ENCODE measurements at regions not wholly inside any gene's neighbourhood (a gene's known extent, or its start where the extent isn't known, plus 50 kb on each side); places are given as distances from the start of the nearest gene placed in this dataset.

- Histone ChIP-seq H3K9me3 (no peaks in the 10 kb centered on the region), H3K27me3 (ENCODE audit: insufficient read depth) (no peaks in the 10 kb centered on the region), H3K4me3 (ENCODE audit: low read depth in 2 of 2, low read length in 1 of 2) (no peak overlapping the region), H3K36me3 (replicated peaks in 1 of 2; ENCODE audit: control insufficient read depth in 1 of 2, insufficient read depth in 2 of 2, low read length in 1 of 2) (no peaks in the 10 kb centered on the region), H3K27ac (ENCODE audit: low read depth in 2 of 2, low read length in 1 of 2) (no peak overlapping the region), H4K20me1 (ENCODE audit: insufficient read depth) (no peaks in the 10 kb centered on the region), H3K4me2 (no peak overlapping the region), H3K4me1 (ENCODE audit: control insufficient read depth in 1 of 2, insufficient read depth in 2 of 2, low read depth in 1 of 2, low read length in 1 of 2) (no peaks in the 10 kb centered on the region), H3F3A (replicated peaks; ENCODE audit: insufficient read depth) (no peaks in the 10 kb centered on the region), H2AFZ (ENCODE audit: low read depth) (no peak overlapping the region), H3K9me2 (no peaks in the 10 kb centered on the region), H3K9ac (no peak overlapping the region), H3K79me2 (ENCODE audit: insufficient read depth) (no peaks in the 10 kb centered on the region)
- ChIA-PET CTCF (no interaction called here), POLR2A (no interaction called here)
- 35% methylated on average over 4 of the region's 4 CpGs for WGBS (ENCODE audit: low lambda C conversion rate)
- no peak for DNase-seq
- TF ChIP-seq POLR2AphosphoS5 (IDR thresholded peaks at IDR 0.05; ENCODE audit: low read depth, low read length) (no peak), JUND (IDR thresholded peaks at IDR 0.05) (no peak), IRF3 (IDR thresholded peaks at IDR 0.05; ENCODE audit: low read depth, low read length) (no peak), CHD2 (IDR thresholded peaks at IDR 0.05; ENCODE audit: low read length, partially characterized antibody) (no peak), USF1 (IDR thresholded peaks at IDR 0.05; ENCODE audit: borderline replicate concordance, low read depth) (no peak), CTCF (IDR thresholded peaks at IDR 0.05) (no peak), FOSL2 (IDR thresholded peaks at IDR 0.05; ENCODE audit: borderline replicate concordance, low read depth) (no peak), SMC3 (IDR thresholded peaks at IDR 0.05; ENCODE audit: low read depth, low read length) (no peak), USF2 (IDR thresholded peaks at IDR 0.05; ENCODE audit: borderline replicate concordance, low read depth, low read length) (no peak), MAX (IDR thresholded peaks at IDR 0.05; ENCODE audit: low read depth) (no peak), RCOR1 (IDR thresholded peaks at IDR 0.05; ENCODE audit: low read length) (no peak), ELF1 (IDR thresholded peaks at IDR 0.05) (no peak), MXI1 (IDR thresholded peaks at IDR 0.05; ENCODE audit: low read depth, low read length) (no peak), RXRA (IDR thresholded peaks at IDR 0.05; ENCODE audit: borderline replicate concordance, low read depth) (no peak), YY1 (IDR thresholded peaks at IDR 0.05; ENCODE audit: low read depth) (no peak), NRF1 (IDR thresholded peaks at IDR 0.05; ENCODE audit: low read depth, low read length) (no peak), PBX3 (IDR thresholded peaks at IDR 0.05) (no peak), ZBTB33 (IDR thresholded peaks at IDR 0.05; ENCODE audit: borderline replicate concordance, low read depth) (no peak)
Observed at GRCh38 chr3:76972624-76973296, 67.1 kb upstream of the ROBO2 start.
